IPS-18a (cell line): ENCODE measurements at regions not wholly inside any gene's neighbourhood (a gene's known extent, or its start where the extent isn't known, plus 50 kb on each side); places are given as distances from the start of the nearest gene placed in this dataset.

Source experiments
- H3K27ac ChIP-seq: one replicate; pipeline ENCODE4 v1.5.1; 2013; ENCODE audit warnings: low read length
- H3K27me3 ChIP-seq: one replicate; pipeline ENCODE4 v1.6.1; 2013; ENCODE audit warnings: mild to moderate bottlenecking, low read length; ENCODE audit not compliant: control insufficient read depth, insufficient read depth
- H3K36me3 ChIP-seq: one replicate; pipeline ENCODE4 v1.6.1; 2013; ENCODE audit warnings: low read depth, low read length; ENCODE audit not compliant: control insufficient read depth
- H3K4me1 ChIP-seq: one replicate; pipeline ENCODE4 v1.6.1; 2013; ENCODE audit warnings: low read depth, low read length; ENCODE audit not compliant: control insufficient read depth
- H3K4me3 ChIP-seq: one replicate; pipeline ENCODE4 v1.5.1; 2013; ENCODE audit warnings: low read length
- H3K9ac ChIP-seq: one replicate; pipeline ENCODE4 v1.6.1; 2013; ENCODE audit warnings: mild to moderate bottlenecking, low read length, moderate library complexity
- H3K9me3 ChIP-seq: one replicate; pipeline ENCODE4 v1.6.1; 2013; ENCODE audit warnings: low read depth, low read length; ENCODE audit not compliant: control insufficient read depth

GRCh38 chr6:22231616-22232015, 65.2 kb downstream of the PRL start:
- Histone ChIP-seq H3K27ac (no peak overlapping the region), H3K36me3 (no peaks in the 10 kb centered on the region), H3K9me3 (no peaks in the 10 kb centered on the region), H3K4me3 (no peak overlapping the region), H3K27me3 (no peaks in the 10 kb centered on the region), H3K4me1 (no peaks in the 10 kb centered on the region), H3K9ac (no peak overlapping the region)

GRCh38 chr6:22236626-22237414, 60.0 kb downstream of the PRL start:
- H3K27me3 ChIP-seq = no peaks in the 10 kb centered on the region
- H3K4me1 ChIP-seq = no peaks in the 10 kb centered on the region
- no peak overlapping the region for H3K27ac ChIP-seq
- H3K9me3 ChIP-seq = no peaks in the 10 kb centered on the region
- no peak overlapping the region for H3K4me3 ChIP-seq
- no peak overlapping the region for H3K9ac ChIP-seq
- no peaks in the 10 kb centered on the region for H3K36me3 ChIP-seq
